Lower leg skin (tissue), 3 donors: ENCODE measurements at regions not wholly inside any gene's neighbourhood (a gene's known extent, or its start where the extent isn't known, plus 50 kb on each side); places are given as distances from the start of the nearest gene placed in this dataset.

ENCODE experiments used
- POLR2A ChIP-seq, 2 donors: fragments of 450-650 bp; IDR thresholded peaks; one replicate each; pipeline ENCODE4 v1.6.1; 2016 to 2017; ENCODE audit warnings: antibody characterized with exemption in 2 of 2, mild to moderate bottlenecking in 1 of 2, moderate library complexity in 1 of 2
- TF ChIP-seq, protein P1 (sequence below), 3 donors: fragments of 450-650 bp; IDR thresholded peaks; one replicate each; pipeline ENCODE4 v1.5.1; 2016; ENCODE audit warnings: antibody characterized with exemption in 3 of 3, mild to moderate bottlenecking in 3 of 3, moderate library complexity in 2 of 3

DNA sequence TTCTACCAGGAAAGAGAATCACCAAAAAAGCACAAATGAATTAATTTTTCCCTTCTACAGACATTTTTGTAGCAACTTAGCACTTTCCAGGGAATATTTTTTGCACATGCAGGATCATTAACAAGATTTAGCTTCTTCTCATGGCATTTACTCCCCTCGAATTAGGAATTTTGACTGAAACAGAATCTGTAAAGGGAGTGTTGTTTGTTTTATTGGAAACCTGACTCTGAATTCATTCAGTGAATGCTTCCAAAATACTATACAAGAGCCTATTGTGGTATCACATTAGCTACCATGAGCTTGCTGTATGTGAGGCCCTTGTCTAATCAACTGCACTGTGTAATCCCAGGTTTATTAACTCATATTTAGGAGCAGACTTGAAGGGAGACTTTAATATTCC is 130.4 kb upstream of the ATP10A start:
- TF ChIP-seq, protein P1, sequence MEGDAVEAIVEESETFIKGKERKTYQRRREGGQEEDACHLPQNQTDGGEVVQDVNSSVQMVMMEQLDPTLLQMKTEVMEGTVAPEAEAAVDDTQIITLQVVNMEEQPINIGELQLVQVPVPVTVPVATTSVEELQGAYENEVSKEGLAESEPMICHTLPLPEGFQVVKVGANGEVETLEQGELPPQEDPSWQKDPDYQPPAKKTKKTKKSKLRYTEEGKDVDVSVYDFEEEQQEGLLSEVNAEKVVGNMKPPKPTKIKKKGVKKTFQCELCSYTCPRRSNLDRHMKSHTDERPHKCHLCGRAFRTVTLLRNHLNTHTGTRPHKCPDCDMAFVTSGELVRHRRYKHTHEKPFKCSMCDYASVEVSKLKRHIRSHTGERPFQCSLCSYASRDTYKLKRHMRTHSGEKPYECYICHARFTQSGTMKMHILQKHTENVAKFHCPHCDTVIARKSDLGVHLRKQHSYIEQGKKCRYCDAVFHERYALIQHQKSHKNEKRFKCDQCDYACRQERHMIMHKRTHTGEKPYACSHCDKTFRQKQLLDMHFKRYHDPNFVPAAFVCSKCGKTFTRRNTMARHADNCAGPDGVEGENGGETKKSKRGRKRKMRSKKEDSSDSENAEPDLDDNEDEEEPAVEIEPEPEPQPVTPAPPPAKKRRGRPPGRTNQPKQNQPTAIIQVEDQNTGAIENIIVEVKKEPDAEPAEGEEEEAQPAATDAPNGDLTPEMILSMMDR (IDR thresholded peaks at IDR 0.05) = no peak
- TF ChIP-seq POLR2A (IDR thresholded peaks at IDR 0.05) = no peak
